ENCODE measurements at regions not wholly inside any gene's neighbourhood (a gene's known extent, or its start where the extent isn't known, plus 50 kb on each side); places are given as distances from the start of the nearest gene placed in this dataset.

- H3K9me3 ChIP-seq, result no peaks in the 10 kb centered on the region
- intact Hi-C loops (cut with DNase I), result no loop called here
- no peak overlapping the region for H3K4me3 ChIP-seq
- DNase-seq (ENCODE audit: extremely low spot score in 2 of 2), result no peak
- no peak for TF ChIP-seq CTCF (IDR thresholded peaks at IDR 0.05)
- TF ChIP-seq POLR2A (IDR thresholded peaks at IDR 0.05), result no peak
- TF ChIP-seq POLR2AphosphoS5 (IDR thresholded peaks at IDR 0.05; ENCODE audit: insufficient read depth in 1 of 2, low read depth in 1 of 2), result no peak
- no peaks in the 10 kb centered on the region for H3K4me1 ChIP-seq
- no peaks in the 10 kb centered on the region for H3K27me3 ChIP-seq
- no peaks in the 10 kb centered on the region for H3K36me3 ChIP-seq
- no peak overlapping the region for H3K27ac ChIP-seq
Observed at GRCh38 chr3:191968299-191968698, 507.3 kb downstream of the PYDC2 start.

GRCh38 chr3:191972714-191973398 lies 511.9 kb downstream of the PYDC2 start:
- Histone ChIP-seq H3K36me3 (no peaks in the 10 kb centered on the region), H3K27me3 (no peaks in the 10 kb centered on the region), H3K9me3 (no peaks in the 10 kb centered on the region), H3K4me3 (no peak overlapping the region), H3K4me1 (no peaks in the 10 kb centered on the region), H3K27ac (no peak overlapping the region)
- TF ChIP-seq CTCF (IDR thresholded peaks at IDR 0.05), result no peak
- no peak for TF ChIP-seq POLR2A (IDR thresholded peaks at IDR 0.05)
- no peak for TF ChIP-seq POLR2AphosphoS5 (IDR thresholded peaks at IDR 0.05; ENCODE audit: insufficient read depth in 1 of 2, low read depth in 1 of 2)
- intact Hi-C loops (cut with DNase I), result no loop called here
- no peak for DNase-seq (ENCODE audit: extremely low spot score in 2 of 2)

- no peak for DNase-seq (ENCODE audit: extremely low spot score in 2 of 2)
- Histone ChIP-seq H3K27ac (no peak overlapping the region), H3K27me3 (no peaks in the 10 kb centered on the region), H3K36me3 (no peaks in the 10 kb centered on the region), H3K9me3 (no peaks in the 10 kb centered on the region), H3K4me1 (no peaks in the 10 kb centered on the region), H3K4me3 (no peak overlapping the region)
- intact Hi-C loops (cut with DNase I), result no loop called here
- TF ChIP-seq POLR2A (IDR thresholded peaks at IDR 0.05) (no peak), CTCF (IDR thresholded peaks at IDR 0.05) (no peak), POLR2AphosphoS5 (IDR thresholded peaks at IDR 0.05; ENCODE audit: insufficient read depth in 1 of 2, low read depth in 1 of 2) (no peak)
Observed at GRCh38 chr3:191973820-191974219, 512.9 kb downstream of the PYDC2 start.

GRCh38 chr3:191975936-191976335 lies 515.0 kb downstream of the PYDC2 start:
- Histone ChIP-seq H3K27ac (no peak overlapping the region), H3K9me3 (no peaks in the 10 kb centered on the region), H3K4me1 (no peaks in the 10 kb centered on the region), H3K36me3 (no peaks in the 10 kb centered on the region), H3K27me3 (no peaks in the 10 kb centered on the region), H3K4me3 (no peak overlapping the region)
- intact Hi-C loops (cut with DNase I), result no loop called here
- TF ChIP-seq POLR2AphosphoS5 (IDR thresholded peaks at IDR 0.05; ENCODE audit: insufficient read depth in 1 of 2, low read depth in 1 of 2) (no peak), POLR2A (IDR thresholded peaks at IDR 0.05) (no peak), CTCF (IDR thresholded peaks at IDR 0.05) (no peak)
- no peak for DNase-seq (ENCODE audit: extremely low spot score in 2 of 2)

- H3K36me3 ChIP-seq, result no peaks in the 10 kb centered on the region
- no peak overlapping the region for H3K4me3 ChIP-seq
- TF ChIP-seq POLR2AphosphoS5 (IDR thresholded peaks at IDR 0.05; ENCODE audit: insufficient read depth in 1 of 2, low read depth in 1 of 2) (no peak), POLR2A (IDR thresholded peaks at IDR 0.05) (no peak), CTCF (IDR thresholded peaks at IDR 0.05) (no peak)
- no peaks in the 10 kb centered on the region for H3K27me3 ChIP-seq
- no peak overlapping the region for H3K27ac ChIP-seq
- no peak for DNase-seq (ENCODE audit: extremely low spot score in 2 of 2)
- H3K4me1 ChIP-seq, result no peaks in the 10 kb centered on the region
- intact Hi-C loops (cut with DNase I), result no loop called here
- no peaks in the 10 kb centered on the region for H3K9me3 ChIP-seq
Observed at GRCh38 chr3:191980443-191980842, 519.5 kb downstream of the PYDC2 start.

All from vagina (tissue), 2 donors.